ENCODE measurements at regions not wholly inside any gene's neighbourhood (a gene's known extent, or its start where the extent isn't known, plus 50 kb on each side); places are given as distances from the start of the nearest gene placed in this dataset.

DNA sequence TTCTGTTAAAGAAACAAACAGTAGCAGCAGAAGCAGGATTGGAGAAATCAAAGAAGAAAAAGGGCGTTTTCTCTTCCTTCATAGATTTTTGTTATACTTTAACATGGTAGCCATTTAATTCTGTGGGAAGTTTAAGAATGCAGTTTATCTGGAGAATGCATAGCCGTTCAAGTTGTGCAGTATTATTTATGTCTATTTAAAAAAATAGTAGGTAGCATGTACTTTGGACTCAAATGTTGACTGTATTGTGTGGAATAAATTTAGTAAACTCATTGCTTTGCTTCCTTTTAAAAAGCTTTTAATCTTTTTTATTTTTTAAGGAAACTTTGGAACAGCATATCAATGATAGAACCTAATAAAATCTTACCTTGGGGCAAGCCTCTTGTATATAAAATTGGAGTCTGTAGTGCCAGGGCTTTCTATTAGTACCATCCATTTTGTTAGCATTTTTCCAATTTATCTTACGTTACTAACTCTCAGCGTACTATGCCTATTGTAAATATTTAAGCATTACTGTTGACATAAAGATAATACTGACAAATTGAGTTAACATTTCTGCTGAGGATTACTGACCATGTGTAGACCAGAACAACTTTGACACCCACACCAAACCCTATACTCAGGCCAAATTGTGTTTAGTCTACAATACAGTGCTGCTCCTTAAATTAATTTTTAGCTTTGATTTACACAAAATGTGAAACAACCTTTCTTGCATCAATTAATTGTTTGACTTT is 291.1 kb downstream of the NNT start:
- no peak for DNase-seq (ENCODE audit: extremely low read depth, low read depth)
- TF ChIP-seq, protein P1, sequence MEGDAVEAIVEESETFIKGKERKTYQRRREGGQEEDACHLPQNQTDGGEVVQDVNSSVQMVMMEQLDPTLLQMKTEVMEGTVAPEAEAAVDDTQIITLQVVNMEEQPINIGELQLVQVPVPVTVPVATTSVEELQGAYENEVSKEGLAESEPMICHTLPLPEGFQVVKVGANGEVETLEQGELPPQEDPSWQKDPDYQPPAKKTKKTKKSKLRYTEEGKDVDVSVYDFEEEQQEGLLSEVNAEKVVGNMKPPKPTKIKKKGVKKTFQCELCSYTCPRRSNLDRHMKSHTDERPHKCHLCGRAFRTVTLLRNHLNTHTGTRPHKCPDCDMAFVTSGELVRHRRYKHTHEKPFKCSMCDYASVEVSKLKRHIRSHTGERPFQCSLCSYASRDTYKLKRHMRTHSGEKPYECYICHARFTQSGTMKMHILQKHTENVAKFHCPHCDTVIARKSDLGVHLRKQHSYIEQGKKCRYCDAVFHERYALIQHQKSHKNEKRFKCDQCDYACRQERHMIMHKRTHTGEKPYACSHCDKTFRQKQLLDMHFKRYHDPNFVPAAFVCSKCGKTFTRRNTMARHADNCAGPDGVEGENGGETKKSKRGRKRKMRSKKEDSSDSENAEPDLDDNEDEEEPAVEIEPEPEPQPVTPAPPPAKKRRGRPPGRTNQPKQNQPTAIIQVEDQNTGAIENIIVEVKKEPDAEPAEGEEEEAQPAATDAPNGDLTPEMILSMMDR (IDR thresholded peaks at IDR 0.05; ENCODE audit: low read depth, low read length): no peak

GRCh38 chr5:43891112-43891511 is 288.1 kb downstream of the NNT start:
- TF ChIP-seq, protein P1 (IDR thresholded peaks at IDR 0.05; ENCODE audit: low read depth, low read length): no peak

GRCh38 chr5:43889233-43889632 is 286.3 kb downstream of the NNT start:
- DNase-seq (ENCODE audit: extremely low read depth, low read depth): no peak
- TF ChIP-seq, protein P1 (IDR thresholded peaks at IDR 0.05; ENCODE audit: low read depth, low read length): no peak

More at GRCh38 chr5:43891112-43891511, 288.1 kb downstream of the NNT start:
- no peak for DNase-seq (ENCODE audit: extremely low read depth, low read depth)

DNA sequence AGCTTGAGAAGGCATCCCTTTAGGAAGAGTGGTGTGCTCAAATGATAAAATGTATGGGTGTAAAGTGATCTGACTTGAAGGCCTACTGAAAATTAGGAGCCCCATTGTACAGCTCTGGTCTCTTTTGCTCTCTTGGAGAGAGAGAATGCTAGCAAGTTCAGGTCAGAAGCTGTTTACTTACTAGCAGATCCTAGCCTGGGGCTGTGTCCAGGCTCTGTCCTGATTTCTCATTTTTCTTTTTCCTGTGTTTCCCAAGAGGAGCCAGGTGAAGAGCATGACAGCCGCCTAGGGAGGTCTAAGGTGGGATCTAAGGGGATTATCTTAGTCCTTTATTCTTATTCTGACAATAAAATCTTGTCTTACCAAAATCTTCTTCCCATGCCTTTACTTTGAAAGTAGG is 272.8 kb downstream of the NNT start:
- DNase-seq (ENCODE audit: extremely low read depth, low read depth): no peak
- TF ChIP-seq, protein P1 (IDR thresholded peaks at IDR 0.05; ENCODE audit: low read depth, low read length): no peak

DNA sequence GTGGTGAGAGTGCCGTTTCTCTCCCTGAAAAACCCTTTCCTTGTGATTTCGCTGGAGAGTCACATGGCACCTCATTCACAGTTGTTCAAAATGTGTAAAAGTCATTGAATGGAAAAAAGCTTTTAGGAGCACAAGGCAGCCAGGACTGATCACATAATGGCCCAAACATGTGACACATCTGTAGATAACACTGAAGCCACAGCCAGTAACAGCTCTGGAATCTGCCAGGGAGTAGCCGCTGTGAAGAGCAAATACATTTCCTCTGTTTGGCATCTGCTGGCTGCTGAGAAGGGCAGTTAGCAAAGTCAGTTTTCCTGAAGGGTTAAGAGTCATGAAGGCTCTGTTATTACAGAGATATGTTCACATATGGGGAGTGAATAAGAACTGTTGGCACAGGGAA is 271.8 kb downstream of the NNT start:
- TF ChIP-seq, protein P1 (IDR thresholded peaks at IDR 0.05; ENCODE audit: low read depth, low read length): no peak
- no peak for DNase-seq (ENCODE audit: extremely low read depth, low read depth)

DNA sequence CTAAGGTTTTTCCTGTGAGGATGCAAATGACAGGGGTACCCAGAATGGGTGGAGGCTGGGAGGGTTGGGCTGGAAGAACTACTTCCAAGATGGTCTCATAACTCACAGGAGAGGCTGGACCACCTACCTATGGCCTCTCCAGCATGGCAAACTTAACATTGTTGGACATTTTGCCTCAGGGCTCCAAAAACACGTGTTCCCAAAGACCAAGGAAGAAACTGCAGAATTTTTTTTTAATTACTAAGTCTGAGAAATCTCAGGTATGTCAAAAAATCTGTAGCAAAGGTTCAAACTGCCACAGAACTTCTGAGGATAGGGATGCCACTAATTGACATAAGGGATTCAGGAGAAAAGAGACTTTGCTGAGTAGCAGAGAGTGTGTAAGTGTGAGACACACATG is 270.8 kb downstream of the NNT start:
- TF ChIP-seq, protein P1 (IDR thresholded peaks at IDR 0.05; ENCODE audit: low read depth, low read length): no peak
- DNase-seq (ENCODE audit: extremely low read depth, low read depth): no peak

DNA sequence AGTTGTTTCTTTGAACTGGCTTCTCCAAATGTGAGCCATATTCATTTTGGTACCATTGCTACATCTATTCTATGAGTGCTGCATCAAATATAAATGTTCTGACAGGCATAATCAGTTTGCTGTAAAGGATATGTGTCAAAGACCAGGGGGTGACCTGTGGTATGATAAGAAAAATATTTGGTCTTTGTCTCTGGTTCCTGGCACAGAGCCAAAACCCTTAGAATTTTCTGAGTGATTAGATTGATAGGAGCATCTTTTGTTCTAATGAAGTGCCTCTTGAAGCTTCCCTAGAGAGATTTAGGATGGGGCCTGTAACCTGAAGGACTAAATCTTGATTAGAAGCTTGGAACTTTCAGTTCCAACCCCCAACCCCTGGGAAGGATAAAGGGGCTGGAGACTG is 256.3 kb downstream of the NNT start:
- DNase-seq (ENCODE audit: extremely low read depth, low read depth): no peak
- TF ChIP-seq, protein P1 (IDR thresholded peaks at IDR 0.05; ENCODE audit: low read depth, low read length): no peak
